Activated CD4-positive, alpha-beta memory T cell treated with anti-CD3 and anti-CD28 coated beads for 36 hours (primary cell): ENCODE measurements at regions not wholly inside any gene's neighbourhood (a gene's known extent, or its start where the extent isn't known, plus 50 kb on each side); places are given as distances from the start of the nearest gene placed in this dataset.

ENCODE experiments used
- CTCF ChIA-PET: fragments of 350-600 bp; sonication (Branson Sonifier 250); formaldehyde crosslinking; loops from one replicate; lab custom pipeline; 2021; ENCODE audit warnings: antibody characterized with exemption, inconsistent platforms; lab: Charles Lee
- POLR2A ChIA-PET: fragments of 350-600 bp; sonication (Branson Sonifier 250); formaldehyde crosslinking; loops from one replicate; lab custom pipeline; 2021; ENCODE audit warnings: antibody characterized with exemption; lab: Charles Lee
- DNase-seq: peaks from one replicate; pipeline ENCODE4 v3.0.0-alpha.2; 2020
- H3K27ac Mint-ChIP-seq: one replicate; pipeline ENCODE4 v1.8.0; 2021; ENCODE audit warnings: mixed read lengths
- H3K27me3 Mint-ChIP-seq: one replicate; pipeline ENCODE4 v1.8.0; 2021; ENCODE audit warnings: mixed read lengths
- H3K36me3 Mint-ChIP-seq: one replicate; pipeline ENCODE4 v1.8.0; 2021; ENCODE audit warnings: mixed read lengths
- H3K4me1 Mint-ChIP-seq: one replicate; pipeline ENCODE4 v1.8.0; 2021; ENCODE audit warnings: low read depth, mixed read lengths
- H3K4me3 Mint-ChIP-seq: one replicate; pipeline ENCODE4 v1.8.0; 2021; ENCODE audit warnings: mild to moderate bottlenecking, mixed read lengths
- H3K9me3 Mint-ChIP-seq: one replicate; pipeline ENCODE4 v1.8.0; 2021; ENCODE audit warnings: mixed read lengths
- intact Hi-C: fragments of 100-400 bp; cut with micrococcal nuclease; formaldehyde crosslinking; loops from one replicate; pipeline ENCODE4 v1.15.1; 2023

GRCh38 chr7:116446212-116446855 lies 53.2 kb upstream of the CAV2 start:
- ChIA-PET POLR2A (no interaction called here), CTCF (interaction anchor here (0.9 kb wide), 1 partner anchor 80 kb away, joined by 3 read pairs; no protein-coding TSS in a partner anchor)
- intact Hi-C loops, result no loop called here
- Mint-ChIP-seq H3K36me3 (no peaks in the 10 kb centered on the region), H3K4me3 (no peak overlapping the region), H3K9me3 (no peaks in the 10 kb centered on the region), H3K27ac (no peak overlapping the region), H3K27me3 (peaks cover 20% of the 10 kb centered on the region), H3K4me1 (no peaks in the 10 kb centered on the region)
- no peak for DNase-seq

GRCh38 chr7:116447436-116447835 lies 52.1 kb upstream of the CAV2 start:
- no peaks in the 10 kb centered on the region for H3K9me3 Mint-ChIP-seq
- CTCF ChIA-PET, result interaction anchor here (1.0 kb wide), 1 partner anchor 142 kb away, joined by 3 read pairs; no protein-coding TSS in a partner anchor
- no peaks in the 10 kb centered on the region for H3K36me3 Mint-ChIP-seq
- POLR2A ChIA-PET, result no interaction called here
- H3K4me3 Mint-ChIP-seq, result no peak overlapping the region
- peaks cover 20% of the 10 kb centered on the region for H3K27me3 Mint-ChIP-seq
- DNase-seq, result no peak
- intact Hi-C loops, result no loop called here
- H3K27ac Mint-ChIP-seq, result no peak overlapping the region
- no peaks in the 10 kb centered on the region for H3K4me1 Mint-ChIP-seq

GRCh38 chr7:116447966-116448839 lies 51.3 kb upstream of the CAV2 start:
- H3K27ac Mint-ChIP-seq, result no peak overlapping the region
- no peaks in the 10 kb centered on the region for H3K9me3 Mint-ChIP-seq
- H3K36me3 Mint-ChIP-seq, result no peaks in the 10 kb centered on the region
- no peak for DNase-seq
- intact Hi-C loops, result no loop called here
- peaks cover 18% of the 10 kb centered on the region for H3K27me3 Mint-ChIP-seq
- ChIA-PET POLR2A (no interaction called here), CTCF (interaction anchor here (1.0 kb wide), 1 partner anchor 141 kb away, joined by 3 read pairs; no protein-coding TSS in a partner anchor)
- no peaks in the 10 kb centered on the region for H3K4me1 Mint-ChIP-seq
- H3K4me3 Mint-ChIP-seq, result no peak overlapping the region

- no peak for DNase-seq
- intact Hi-C loops, result no loop called here
- no peak overlapping the region for H3K4me3 Mint-ChIP-seq
- no peaks in the 10 kb centered on the region for H3K4me1 Mint-ChIP-seq
- peaks cover 15% of the 10 kb centered on the region for H3K27me3 Mint-ChIP-seq
- H3K27ac Mint-ChIP-seq, result no peak overlapping the region
- no peaks in the 10 kb centered on the region for H3K36me3 Mint-ChIP-seq
- CTCF ChIA-PET, result interaction anchor here (0.6 kb wide), 1 partner anchor 325 kb away, joined by 3 read pairs; no protein-coding TSS in a partner anchor
- POLR2A ChIA-PET, result no interaction called here
- no peaks in the 10 kb centered on the region for H3K9me3 Mint-ChIP-seq
Observed at GRCh38 chr7:116449441-116449840, 50.1 kb upstream of the CAV2 start.
